ENCODE measurements at regions not wholly inside any gene's neighbourhood (a gene's known extent, or its start where the extent isn't known, plus 50 kb on each side); places are given as distances from the start of the nearest gene placed in this dataset.
"Not testable (repeated sequence)": the region's sequence is repeated elsewhere in the genome, so short reads cannot be mapped to it uniquely, and the experiment has no call there.

DNA sequence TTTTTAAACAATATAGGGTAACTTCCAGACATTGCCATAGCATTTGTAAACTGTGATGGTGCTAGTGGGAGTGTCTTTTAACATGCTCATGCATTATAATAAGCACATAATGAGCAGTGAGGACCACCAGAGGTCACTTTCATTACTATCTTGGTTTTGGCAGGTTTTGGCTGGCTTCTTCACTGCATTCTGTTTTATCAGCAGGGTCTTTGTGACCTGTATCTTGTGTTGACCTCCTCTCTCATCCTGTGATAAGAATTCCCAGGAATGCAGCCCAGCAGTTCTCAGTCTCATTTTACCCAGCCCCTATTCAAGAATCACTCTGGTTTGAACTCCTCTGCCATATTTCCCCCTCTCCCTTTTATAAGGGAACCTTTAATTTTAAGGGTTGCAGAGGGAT is 91.3 kb downstream of the ZNF467 start:
- no peak for DNase-seq (ENCODE audit: low read depth)

DNA sequence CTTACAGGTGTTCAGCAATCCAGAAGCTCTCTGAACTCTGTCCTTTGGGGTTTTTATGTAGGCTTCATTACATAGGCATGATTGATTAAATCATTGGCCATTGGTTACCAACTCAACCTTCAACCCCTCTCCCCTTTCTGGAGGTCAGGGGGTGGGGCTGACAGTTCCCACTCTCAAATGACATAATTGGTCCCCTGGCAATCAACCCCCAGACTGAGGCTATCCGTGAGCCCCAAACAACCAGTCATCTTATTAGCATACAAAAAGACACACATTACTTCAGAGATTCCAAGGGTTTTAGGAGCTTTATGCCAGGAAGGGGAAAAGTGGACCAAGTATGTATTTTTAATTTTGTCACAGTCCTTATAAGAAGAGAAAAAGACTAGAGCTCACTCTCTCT is 92.1 kb downstream of the ZNF467 start:
- no peak for DNase-seq (ENCODE audit: low read depth)

DNA sequence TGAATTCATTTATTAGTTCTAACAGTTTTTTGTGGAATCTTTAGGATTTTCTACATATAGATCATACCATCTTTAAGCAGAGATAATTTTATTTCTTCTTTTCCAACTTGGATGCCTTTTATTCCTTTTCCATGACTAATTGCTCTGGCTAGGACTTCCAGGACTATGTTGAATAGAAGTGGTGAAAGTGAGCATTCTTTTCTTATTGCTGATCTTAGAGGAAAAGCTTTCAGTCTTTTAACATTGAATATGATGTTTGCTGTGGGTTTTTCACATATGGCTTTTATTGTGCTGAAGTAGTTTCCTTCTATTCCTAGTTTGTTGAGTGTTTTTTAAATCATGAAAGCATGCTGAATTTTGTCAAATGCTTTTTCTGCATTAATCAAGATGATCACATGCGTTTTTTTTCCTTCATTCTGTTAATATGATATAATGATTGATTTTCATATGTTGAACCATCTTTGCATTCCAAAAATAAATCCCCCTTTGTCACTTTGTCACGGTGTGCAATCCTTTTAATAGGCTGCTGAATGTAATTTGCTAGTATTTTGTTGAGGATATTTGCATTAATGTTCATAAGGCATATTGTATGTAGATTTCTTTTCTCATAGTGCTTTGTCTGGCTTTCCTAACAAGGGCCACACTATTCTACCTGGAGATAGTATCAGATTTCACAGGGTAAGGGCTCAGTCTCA is 92.9 kb downstream of the ZNF467 start:
- no peak for DNase-seq (ENCODE audit: low read depth)

DNA sequence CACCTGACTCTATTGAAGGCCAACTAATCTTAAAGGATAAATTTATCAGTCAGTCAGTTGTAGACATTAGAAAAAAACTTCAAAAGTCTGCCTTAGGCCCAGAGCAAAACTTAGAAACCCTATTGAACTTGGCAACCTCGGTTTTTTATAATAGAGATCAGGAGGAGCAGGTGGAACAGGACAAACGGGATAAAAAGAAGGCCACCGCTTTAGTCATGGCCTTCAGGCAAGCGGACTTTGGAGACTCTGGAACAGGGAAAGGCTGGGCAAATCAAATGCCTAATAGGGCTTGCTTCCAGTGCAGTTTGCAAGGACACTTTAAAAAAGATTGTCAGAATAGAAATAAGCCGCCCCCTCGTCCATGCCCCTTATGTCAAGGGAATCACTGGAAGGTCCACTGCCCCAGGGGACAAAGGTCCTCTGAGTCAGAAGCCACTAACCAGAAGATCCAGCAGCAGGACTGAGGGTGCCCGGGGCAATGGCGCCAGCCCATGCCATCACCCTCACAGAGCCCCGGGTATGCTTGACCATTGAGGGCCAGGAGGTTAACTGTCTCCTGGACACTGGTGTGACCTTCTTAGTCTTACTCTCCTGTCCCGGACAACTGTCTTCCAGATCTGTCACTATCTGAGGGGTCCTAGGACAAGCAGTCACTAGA is 98.5 kb downstream of the ZNF467 start:
- not testable (repeated sequence) for DNase-seq (ENCODE audit: low read depth)

DNA sequence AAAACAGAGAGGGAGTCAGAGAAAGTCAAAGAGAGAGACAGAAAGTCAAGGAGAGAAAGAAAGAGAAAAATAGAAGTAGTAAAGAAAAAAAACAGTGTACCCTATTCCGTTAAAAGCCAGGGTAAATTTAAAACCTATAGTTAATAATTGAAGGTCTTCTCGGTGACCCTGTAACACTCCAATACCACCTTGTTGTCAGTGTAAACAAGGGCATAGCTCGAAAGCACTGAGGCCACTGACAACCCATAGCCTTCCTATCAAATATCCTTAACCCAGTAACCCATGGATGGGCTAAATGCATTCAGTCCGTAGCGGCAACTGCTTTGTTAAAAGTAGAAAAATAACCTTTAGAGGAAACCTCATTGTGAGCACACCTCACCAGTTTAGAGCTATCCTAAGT is 100.4 kb downstream of the ZNF467 start:
- DNase-seq (ENCODE audit: low read depth) = no peak

DNA sequence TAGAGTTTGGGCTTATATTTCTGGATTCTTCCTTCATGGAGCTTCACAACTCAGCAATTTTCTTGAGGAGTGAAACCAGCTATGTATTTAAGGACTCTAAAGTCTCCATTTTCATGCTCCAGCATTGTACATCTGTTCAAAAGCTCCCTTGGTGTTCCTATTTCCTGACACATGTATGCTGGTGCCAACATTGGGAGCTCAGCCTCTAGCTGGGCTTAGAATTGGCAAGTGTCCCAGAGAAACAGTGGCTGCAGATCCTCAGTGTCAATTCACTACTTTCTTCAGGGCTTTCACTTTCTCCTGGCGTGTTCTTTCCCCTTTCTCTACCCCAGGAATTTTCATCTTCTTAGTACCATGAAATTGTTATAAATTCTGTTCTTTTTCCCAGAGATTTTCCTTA is 103.1 kb downstream of the ZNF467 start:
- DNase-seq (ENCODE audit: low read depth) = no peak

DNA sequence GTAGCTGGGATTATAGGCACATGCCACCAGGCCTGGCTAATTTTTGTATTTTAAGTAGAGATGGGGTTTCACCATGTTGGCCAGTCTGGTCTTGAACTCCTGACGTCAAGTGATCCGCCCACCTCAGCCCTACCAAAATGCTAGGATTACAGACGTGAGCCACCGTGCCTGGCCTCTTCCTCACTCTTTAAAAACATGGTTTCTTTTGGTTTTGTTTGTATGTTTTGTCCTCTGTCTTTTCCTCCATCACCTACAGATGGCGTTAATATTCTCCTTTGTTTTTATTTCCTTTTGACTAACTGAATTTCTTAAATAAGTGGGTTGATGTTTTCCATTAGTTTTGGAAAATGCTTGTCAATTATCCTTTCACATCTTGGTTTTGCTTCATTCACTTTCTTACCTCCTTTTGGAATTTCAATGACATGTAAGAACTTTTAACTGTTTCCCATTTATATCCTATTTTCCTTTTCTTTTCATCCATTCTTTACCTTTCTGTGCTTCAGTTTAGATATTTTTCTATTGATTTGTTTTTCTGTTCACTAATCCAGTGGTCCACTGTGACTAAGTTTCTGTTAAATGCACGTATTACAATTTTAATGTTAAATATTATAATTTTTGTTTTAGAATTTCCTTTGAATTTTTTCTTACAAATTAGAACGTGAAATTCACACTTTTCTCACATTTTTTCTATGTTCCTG is 104.1 kb downstream of the ZNF467 start:
- no peak for DNase-seq (ENCODE audit: low read depth)

DNA sequence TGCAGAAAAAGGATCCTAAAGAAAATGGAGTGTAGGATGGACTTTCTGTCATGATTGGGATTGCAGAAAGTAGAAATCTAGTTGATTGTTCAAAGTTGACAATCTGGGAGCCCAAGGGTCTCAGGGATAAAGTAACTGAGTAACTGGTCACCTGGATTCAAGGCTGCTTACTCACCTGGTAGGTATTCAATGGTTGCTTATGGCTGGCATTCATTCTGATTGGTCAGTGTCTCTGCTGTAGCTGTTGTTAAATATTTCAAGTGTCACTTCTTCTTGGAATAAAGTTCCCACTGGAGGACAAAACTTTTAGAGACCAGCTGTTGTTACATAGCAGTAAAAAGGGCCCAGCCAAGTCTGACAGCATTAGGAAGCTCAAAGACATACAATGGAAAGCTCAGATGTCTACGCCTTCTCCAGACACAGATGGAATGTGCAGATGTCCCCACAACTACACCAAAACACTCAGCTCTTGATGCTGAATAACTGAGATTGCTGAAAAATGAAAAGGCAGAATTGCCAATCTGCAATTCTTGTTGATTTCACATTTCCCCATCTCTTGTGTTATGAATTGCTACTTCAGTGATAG is 106.9 kb downstream of the ZNF467 start:
- no peak for DNase-seq (ENCODE audit: low read depth)

DNA sequence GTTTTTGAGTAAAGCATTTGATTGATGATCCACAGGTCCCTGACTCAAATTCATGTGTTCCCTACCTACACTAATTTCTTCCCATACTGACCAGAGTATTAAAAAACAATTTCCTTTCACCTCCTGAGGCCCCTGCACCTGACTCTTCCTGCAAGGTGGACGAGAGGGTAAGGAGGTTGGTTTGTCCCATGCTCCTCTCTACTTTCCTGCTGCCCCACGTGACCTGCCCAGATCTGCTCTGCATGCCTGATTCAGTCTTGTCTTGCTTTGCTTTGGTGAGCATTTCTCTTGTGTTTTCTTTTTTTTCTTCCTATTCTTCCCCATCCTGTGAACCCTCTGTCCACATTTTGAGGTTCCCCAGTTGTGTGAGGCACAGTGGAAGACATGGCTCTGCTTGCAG is 107.8 kb downstream of the ZNF467 start:
- not testable (repeated sequence) for DNase-seq (ENCODE audit: low read depth)

DNA sequence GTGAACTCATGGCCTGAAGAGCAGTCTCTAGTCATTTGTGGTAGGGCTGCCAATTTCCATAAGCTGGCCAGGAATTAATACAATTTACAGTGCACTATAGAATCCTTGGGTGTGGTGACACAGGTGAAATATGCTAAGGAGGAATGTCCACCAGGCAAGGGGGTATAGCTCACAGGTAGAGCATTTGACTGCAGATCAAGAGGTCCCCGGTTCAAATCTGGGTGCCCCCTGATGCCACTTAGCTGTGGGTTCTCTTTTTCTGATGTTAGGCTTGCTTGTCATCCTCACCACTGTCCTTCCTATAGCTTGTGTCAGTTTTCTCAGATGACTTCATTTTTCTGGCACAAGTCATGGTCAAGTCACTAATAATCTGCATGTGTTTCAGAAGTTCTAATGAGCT is 108.7 kb downstream of the ZNF467 start:
- no peak for DNase-seq (ENCODE audit: low read depth)

DNA sequence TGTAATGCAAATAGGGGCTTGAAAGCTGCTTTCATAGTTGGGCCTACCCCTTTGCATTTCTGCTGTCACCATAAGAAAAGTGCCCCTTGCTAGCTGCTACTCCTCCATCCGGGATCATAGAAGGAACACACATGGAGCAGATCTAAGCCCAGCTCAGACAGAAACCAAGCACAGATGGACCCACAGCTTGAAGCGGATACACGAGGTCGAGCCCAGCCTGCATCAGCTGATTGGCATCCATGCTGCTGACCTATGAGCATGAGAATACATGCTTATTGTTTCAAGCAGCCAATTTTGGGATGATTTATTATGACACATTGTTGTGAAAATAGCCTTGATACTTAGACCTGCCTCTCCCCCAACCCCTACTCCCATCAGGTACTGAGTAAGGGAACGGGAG is 109.2 kb downstream of the ZNF467 start:
- no peak for DNase-seq (ENCODE audit: low read depth)

DNA sequence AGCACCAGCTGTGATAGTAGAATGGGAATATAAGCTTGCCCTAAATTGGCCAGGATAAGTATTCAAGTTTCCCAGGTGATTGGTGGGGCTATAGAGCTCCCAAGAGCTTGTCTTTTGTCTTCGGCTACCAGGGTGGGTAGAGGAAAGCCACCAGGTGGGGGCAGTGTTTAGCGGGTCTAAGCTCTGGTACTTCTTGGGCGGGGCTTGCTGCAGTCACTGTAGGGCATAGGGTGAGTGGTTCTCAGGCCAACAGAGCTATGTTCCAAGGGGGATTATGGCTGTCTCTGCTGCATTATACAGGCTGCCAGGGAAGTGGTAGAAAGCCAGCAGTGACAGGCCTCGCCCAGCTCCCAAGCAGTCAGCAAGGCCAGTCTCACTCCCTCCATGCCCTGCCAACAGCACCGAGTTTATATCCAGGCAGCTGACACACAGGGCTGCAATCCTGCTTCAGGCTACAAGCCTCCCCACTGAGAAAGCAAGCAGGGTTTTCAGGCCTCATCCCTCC is 110.7 kb downstream of the ZNF467 start:
- no peak for DNase-seq (ENCODE audit: low read depth)

DNA sequence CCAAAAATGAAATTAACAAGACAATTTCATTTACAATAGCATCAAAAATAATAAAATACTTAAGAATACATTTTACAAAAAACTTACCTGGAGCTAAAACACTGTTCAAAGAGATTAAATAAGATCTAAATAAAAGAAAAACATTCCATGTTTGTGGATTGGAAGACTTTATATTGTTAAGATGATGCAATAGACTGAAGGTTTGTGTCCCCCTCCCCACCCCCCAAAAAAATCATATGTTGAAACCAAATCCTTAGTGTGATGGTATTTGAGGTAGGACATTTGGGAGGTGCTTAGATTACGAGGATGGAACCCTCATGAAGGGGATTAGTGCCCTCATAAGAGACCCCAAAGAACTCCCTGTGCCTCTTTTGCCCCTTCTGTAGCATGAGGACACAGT is 117.6 kb downstream of the ZNF467 start:
- no peak for DNase-seq (ENCODE audit: low read depth)

DNA sequence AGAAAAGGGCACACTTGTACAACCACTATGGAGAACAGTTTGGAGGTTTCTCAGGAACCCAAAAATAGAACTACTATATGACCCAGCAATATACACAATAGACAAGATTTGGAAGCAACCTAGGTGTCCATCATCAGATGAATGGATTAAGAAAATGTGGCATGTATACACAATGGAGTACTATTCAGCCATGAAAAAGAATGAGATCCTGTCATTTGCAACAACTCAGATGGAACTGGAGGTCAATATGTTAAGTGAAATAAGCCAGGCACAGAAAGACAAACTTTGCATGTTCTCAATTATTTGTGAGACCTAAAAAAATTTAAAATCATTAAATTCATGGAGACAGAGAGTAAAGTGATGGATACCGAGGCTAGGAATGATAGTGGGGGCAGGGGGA is 118.8 kb downstream of the ZNF467 start:
- DNase-seq (ENCODE audit: low read depth) = no peak

DNA sequence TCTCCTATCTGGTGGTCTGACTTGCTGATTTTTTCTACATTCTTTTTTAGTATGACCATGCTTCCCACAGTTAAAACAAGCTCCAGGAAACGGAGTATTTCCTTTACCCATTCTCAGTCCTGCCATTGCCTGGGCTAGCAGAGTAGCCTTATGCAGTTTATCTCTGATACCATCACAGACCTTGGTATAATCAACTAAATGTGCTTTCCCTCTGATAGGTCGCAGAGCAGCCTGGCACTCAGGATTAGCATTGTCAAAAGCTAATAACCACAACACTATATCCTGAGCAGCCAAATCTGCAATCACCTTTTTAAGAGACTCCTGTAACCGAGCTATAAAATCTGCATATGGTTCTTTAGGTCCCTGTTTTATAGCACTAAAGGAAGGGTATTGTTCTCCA is 123.2 kb downstream of the ZNF467 start:
- DNase-seq (ENCODE audit: low read depth) = not testable (repeated sequence)

DNA sequence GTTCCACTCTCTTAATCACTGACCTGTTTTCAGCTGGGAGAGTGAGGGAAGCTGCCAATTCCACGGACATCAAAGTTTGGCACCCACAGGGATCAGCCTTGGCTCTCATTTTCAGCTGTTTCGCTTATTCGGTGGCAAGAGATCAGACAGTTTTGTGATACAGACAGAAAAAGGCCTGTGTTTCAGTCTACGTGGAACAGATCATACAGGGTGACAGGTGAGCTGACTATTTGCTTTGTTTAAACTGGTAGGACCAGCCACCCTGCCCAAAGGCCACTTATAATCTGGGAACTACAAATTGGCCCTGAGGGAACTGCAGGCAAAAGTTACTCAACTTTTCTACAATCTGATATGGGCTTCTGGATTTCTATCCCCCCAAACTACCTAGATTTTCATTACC is 128.6 kb downstream of the ZNF467 start:
- DNase-seq (ENCODE audit: low read depth) = no peak

DNA sequence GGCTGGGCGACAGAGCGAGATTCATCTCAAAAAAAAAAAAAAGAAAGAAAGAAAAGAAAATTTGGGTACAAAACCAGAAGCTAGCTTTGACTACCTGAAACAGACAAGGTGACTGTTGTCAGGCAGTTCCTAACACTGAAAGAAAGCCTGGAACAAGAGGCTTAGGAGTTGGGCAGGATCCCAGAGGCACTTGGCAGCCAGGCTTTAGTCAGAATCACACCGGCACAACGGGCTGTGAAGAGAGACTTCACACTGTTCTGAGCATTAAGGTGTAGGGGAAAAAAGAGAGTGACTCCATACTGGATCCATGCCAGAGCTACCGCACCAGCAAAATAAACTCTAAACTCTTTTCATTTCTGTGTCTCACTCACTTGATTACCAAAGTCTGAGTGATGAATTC is 130.8 kb downstream of the ZNF467 start:
- DNase-seq (ENCODE audit: low read depth) = no peak

DNA sequence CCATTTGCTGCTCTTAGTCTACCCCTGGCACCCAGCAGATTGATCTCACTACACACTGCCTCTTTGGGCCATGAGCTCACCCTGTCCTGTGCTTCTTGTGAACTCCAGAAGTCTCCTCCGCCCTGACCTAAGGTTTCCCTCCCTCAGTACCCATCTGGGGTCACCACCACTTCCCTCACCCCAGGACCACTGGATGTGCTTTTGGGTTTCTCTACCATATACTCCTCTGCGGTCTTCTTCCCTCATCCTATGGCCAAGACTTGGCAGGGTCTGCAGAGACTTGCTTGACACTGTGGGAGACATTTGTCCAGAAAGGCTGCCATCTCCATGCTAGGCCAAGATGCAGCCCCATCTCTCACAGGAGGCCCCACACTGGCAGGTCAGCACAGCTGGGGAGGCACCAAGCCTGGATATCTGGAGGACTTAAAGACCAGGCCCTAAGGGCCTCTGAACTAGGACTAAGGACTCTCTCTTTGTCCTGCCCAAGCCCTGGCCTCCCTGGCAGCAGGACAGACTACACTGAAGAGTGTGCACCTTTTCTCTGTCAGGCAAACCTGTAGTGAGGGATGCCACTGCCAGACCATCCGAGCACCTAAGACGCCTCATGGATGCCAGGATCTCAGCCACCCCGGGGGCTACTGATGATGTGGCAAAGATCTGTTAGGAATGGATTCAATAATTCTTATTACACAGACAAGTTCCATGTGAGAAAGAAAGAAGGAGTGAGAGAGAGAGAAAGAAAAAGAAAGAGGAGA is 134.6 kb downstream of the ZNF467 start:
- DNase-seq (ENCODE audit: low read depth) = no peak

DNA sequence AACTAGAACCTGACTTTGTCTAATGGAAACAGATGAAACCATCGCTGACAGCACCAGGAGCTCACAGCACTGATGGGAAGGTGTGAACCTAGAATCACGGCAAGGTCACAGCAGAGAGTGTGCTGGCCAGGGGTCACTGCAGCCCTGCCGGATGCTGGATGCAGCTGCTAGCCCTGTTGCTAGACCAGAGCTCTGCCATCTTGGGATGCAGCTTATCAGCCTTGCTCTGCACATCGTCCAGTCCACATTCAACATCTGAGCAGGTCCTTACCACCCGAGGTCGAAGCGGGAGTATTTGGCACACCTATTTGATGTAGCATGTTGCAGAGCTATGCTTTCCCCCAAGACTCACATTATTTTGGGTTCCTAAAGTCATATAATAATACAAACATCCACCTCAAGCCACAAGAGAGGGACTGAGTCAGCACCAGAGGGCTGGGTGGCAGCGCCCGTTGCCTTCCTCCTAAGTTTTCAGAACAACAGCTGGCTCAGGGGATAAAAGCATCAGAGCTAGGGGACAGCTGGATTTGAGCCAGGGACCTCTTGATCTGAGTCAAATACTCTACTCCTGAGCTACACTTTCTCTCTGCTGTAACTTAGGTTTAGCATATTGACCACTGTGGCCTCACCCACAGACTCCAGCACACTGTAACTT is 135.3 kb downstream of the ZNF467 start:
- DNase-seq (ENCODE audit: low read depth) = no peak

DNA sequence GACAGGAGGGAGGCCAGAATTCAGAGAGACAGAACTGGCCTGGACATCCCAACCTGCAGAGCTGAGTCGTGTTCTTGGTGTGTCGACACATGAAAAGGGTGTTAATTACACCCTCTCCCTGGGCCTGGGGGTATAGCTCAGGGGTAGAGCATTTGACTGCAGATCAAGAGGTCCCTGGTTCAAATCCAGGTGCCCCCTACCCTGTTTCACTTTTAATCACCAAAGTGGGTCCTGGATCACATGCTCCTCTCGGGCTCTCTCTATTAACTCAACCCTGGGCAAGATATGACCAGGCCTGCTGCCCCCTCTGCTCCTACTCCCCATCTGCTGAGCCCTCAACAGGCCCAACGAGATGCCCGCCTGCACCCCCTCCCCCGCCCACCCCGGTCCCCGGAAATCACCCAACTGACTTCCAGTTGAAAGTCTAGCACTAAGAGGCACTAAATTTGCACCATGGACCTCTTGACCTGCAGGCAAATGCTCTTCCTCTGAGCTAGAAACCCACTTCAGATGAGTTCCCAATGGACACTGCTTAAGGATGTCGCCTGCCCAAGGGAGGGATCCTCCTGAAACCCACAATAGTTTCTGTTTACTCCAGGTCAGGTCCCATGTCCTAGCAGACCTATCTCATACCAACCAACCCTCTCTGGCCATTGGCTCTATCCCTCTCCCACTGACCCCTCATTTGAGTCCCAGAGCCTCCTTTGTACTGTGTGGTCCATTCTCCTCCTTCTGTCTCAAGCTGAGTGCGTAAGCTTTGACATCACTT is 137.6 kb downstream of the ZNF467 start:
- no peak for DNase-seq (ENCODE audit: low read depth)
